ENCODE measurements at regions not wholly inside any gene's neighbourhood (a gene's known extent, or its start where the extent isn't known, plus 50 kb on each side); places are given as distances from the start of the nearest gene placed in this dataset.

DNA sequence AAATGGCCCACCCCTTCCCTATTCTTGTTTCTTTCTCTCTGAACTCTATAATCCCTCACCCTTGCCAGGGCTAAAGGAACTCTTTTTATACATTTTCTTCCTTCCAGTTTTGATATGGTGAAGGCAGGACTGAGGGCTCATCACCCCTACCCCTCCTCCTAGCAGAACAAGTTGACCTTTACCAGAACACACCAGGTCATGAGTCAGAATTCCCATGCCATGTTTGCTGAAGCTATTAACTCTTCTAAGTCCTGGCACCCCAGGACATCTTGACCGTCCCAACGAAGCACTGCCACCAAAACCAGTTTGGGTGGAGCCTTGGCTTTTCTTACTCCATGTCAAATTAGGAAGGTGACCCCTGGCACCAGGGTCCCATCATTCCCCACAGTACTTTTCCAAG lies 57.5 kb upstream of the DYNLT3 start:
- H3K4me1 Mint-ChIP-seq (ENCODE audit: unreplicated experiment) = peaks cover 19% of the 10 kb centered on the region
- DNase-seq (ENCODE audit: extremely low spot score, unreplicated experiment) = no peak
- H3K36me3 Mint-ChIP-seq (ENCODE audit: unreplicated experiment) = no peaks in the 10 kb centered on the region
- H3K4me3 Mint-ChIP-seq (ENCODE audit: unreplicated experiment) = no peak overlapping the region
- no peak overlapping the region for H3K27ac Mint-ChIP-seq (ENCODE audit: unreplicated experiment)
- TF ChIP-seq, protein P1, sequence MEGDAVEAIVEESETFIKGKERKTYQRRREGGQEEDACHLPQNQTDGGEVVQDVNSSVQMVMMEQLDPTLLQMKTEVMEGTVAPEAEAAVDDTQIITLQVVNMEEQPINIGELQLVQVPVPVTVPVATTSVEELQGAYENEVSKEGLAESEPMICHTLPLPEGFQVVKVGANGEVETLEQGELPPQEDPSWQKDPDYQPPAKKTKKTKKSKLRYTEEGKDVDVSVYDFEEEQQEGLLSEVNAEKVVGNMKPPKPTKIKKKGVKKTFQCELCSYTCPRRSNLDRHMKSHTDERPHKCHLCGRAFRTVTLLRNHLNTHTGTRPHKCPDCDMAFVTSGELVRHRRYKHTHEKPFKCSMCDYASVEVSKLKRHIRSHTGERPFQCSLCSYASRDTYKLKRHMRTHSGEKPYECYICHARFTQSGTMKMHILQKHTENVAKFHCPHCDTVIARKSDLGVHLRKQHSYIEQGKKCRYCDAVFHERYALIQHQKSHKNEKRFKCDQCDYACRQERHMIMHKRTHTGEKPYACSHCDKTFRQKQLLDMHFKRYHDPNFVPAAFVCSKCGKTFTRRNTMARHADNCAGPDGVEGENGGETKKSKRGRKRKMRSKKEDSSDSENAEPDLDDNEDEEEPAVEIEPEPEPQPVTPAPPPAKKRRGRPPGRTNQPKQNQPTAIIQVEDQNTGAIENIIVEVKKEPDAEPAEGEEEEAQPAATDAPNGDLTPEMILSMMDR (IDR thresholded peaks at IDR 0.05) = no peak
- H3K27me3 Mint-ChIP-seq (ENCODE audit: unreplicated experiment) = no peaks in the 10 kb centered on the region
- H3K9me3 Mint-ChIP-seq (ENCODE audit: unreplicated experiment) = peaks cover 20% of the 10 kb centered on the region

GRCh38 chrX:37905436-37906147 lies 58.2 kb upstream of the DYNLT3 start:
- Mint-ChIP-seq H3K9me3 (ENCODE audit: unreplicated experiment) (peaks cover 20% of the 10 kb centered on the region), H3K4me3 (ENCODE audit: unreplicated experiment) (peak overlapping the region; percentile 65)

GRCh38 chrX:37906357-37906756 lies 59.0 kb upstream of the DYNLT3 start:
- Mint-ChIP-seq H3K9me3 (ENCODE audit: unreplicated experiment) (peaks cover 15% of the 10 kb centered on the region), H3K4me3 (ENCODE audit: unreplicated experiment) (peak overlapping the region; percentile 65), H3K4me1 (ENCODE audit: unreplicated experiment) (peaks cover 19% of the 10 kb centered on the region), H3K27ac (ENCODE audit: unreplicated experiment) (peak overlapping the region; percentile 68), H3K27me3 (ENCODE audit: unreplicated experiment) (no peaks in the 10 kb centered on the region), H3K36me3 (ENCODE audit: unreplicated experiment) (no peaks in the 10 kb centered on the region)
- no peak for DNase-seq (ENCODE audit: extremely low spot score, unreplicated experiment)
- TF ChIP-seq, protein P1 (IDR thresholded peaks at IDR 0.05) = no peak

More at GRCh38 chrX:37905436-37906147, 58.2 kb upstream of the DYNLT3 start:
- Mint-ChIP-seq H3K36me3 (ENCODE audit: unreplicated experiment) (no peaks in the 10 kb centered on the region), H3K27me3 (ENCODE audit: unreplicated experiment) (no peaks in the 10 kb centered on the region), H3K27ac (ENCODE audit: unreplicated experiment) (peak overlapping the region; percentile 68), H3K4me1 (ENCODE audit: unreplicated experiment) (peaks cover 19% of the 10 kb centered on the region)
- peak; percentile 84 for DNase-seq (ENCODE audit: extremely low spot score, unreplicated experiment)
- TF ChIP-seq, protein P1 (IDR thresholded peaks at IDR 0.05) = peak; percentile 38

GRCh38 chrX:37910186-37910585 lies 62.8 kb upstream of the DYNLT3 start:
- TF ChIP-seq, protein P1 (IDR thresholded peaks at IDR 0.05) = no peak
- peaks cover 21% of the 10 kb centered on the region for H3K4me1 Mint-ChIP-seq (ENCODE audit: unreplicated experiment)
- H3K36me3 Mint-ChIP-seq (ENCODE audit: unreplicated experiment) = no peaks in the 10 kb centered on the region
- no peak overlapping the region for H3K27ac Mint-ChIP-seq (ENCODE audit: unreplicated experiment)
- peaks cover 16% of the 10 kb centered on the region for H3K9me3 Mint-ChIP-seq (ENCODE audit: unreplicated experiment)
- no peak overlapping the region for H3K4me3 Mint-ChIP-seq (ENCODE audit: unreplicated experiment)
- no peaks in the 10 kb centered on the region for H3K27me3 Mint-ChIP-seq (ENCODE audit: unreplicated experiment)
- DNase-seq (ENCODE audit: extremely low spot score, unreplicated experiment) = no peak

DNA sequence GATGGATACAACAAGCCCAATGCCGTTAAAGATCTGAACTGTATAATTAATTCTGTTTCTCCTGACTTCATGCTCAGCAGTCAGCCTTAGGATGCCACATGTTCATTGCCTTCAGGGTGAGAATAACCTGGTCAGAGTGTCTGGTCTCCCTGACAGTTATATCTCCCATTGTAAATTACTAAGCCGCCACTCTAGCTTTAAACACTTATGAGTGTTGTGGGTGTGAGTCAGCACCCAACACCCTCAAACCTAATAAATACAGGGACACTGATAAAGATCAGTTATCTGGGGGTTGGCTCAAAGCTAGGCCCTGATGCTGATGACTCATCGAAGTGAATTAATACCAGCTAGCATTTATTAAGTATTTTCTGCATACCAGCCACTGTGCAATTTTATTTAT lies 64.9 kb upstream of the DYNLT3 start:
- Mint-ChIP-seq H3K36me3 (ENCODE audit: unreplicated experiment) (no peaks in the 10 kb centered on the region), H3K27ac (ENCODE audit: unreplicated experiment) (no peak overlapping the region), H3K4me1 (ENCODE audit: unreplicated experiment) (peaks cover 8% of the 10 kb centered on the region), H3K9me3 (ENCODE audit: unreplicated experiment) (peaks cover 16% of the 10 kb centered on the region), H3K4me3 (ENCODE audit: unreplicated experiment) (no peak overlapping the region), H3K27me3 (ENCODE audit: unreplicated experiment) (no peaks in the 10 kb centered on the region)
- DNase-seq (ENCODE audit: extremely low spot score, unreplicated experiment) = no peak
- TF ChIP-seq, protein P1 (IDR thresholded peaks at IDR 0.05) = no peak

Data from osteocyte (in vitro differentiated cells).